H1 (cell line): ENCODE measurements at regions not wholly inside any gene's neighbourhood (a gene's known extent, or its start where the extent isn't known, plus 50 kb on each side); places are given as distances from the start of the nearest gene placed in this dataset.
"Not testable (repeated sequence)": the region's sequence is repeated elsewhere in the genome, so short reads cannot be mapped to it uniquely, and the experiment has no call there.

Experiments used
- CTCF ChIA-PET: fragments of 300-600 bp; sonication (Branson Sonifier 250); formaldehyde crosslinking; loops from one replicate; lab custom pipeline; 2021; ENCODE audit not compliant: partially characterized antibody; lab: Charles Lee
- POLR2A ChIA-PET: fragments of 300-600 bp; sonication (Branson Sonifier 250); formaldehyde crosslinking; loops from one replicate; lab custom pipeline; 2021; ENCODE audit warnings: inconsistent platforms; ENCODE audit not compliant: partially characterized antibody; lab: Charles Lee
- DNase-seq, 2 experiments: peaks; one replicate each; pipeline versions ENCODE4 v3.0.0 to v3.0.0-alpha.2; 2010 to 2022; ENCODE audit warnings: low spot score in 2 of 2, low read depth in 1 of 2, mixed read lengths in 1 of 2
- FAIRE-seq: peaks from 2 replicates; lab custom pipeline; 2011; peaks lifted over from hg19 to GRCh38; lab: Jason Lieb, UNC
- H2AFZ ChIP-seq: 2 replicates; pipeline ENCODE4 v1.8.1; 2012; ENCODE audit warnings: low read length, inconsistent platforms
- H2AK5ac ChIP-seq: 2 replicates; pipeline ENCODE4 v1.6.1; 2013; ENCODE audit warnings: low read depth, low read length
- H2BK120ac ChIP-seq: replicated peaks from 2 replicates; pipeline ENCODE3; 2013; ENCODE audit warnings: low read depth, low read length, inconsistent platforms
- H2BK12ac ChIP-seq: 2 replicates; pipeline ENCODE4 v1.6.1; 2013; ENCODE audit warnings: low read depth, low read length
- H2BK15ac ChIP-seq: 2 replicates; pipeline ENCODE4 v1.6.1; 2013; ENCODE audit warnings: low read length
- H2BK20ac ChIP-seq: 2 replicates; pipeline ENCODE4 v1.6.1; 2013; ENCODE audit warnings: low read length
- H2BK5ac ChIP-seq: 2 replicates; pipeline ENCODE4 v1.6.1; 2013; ENCODE audit warnings: low read depth, low read length
- H3K14ac ChIP-seq: 2 replicates; pipeline ENCODE4 v1.6.1; 2013; ENCODE audit warnings: inconsistent platforms; ENCODE audit not compliant: insufficient read length
- H3K18ac ChIP-seq: 2 replicates; pipeline ENCODE4 v1.6.1; 2013; ENCODE audit warnings: low read length; ENCODE audit errors: extremely low read depth
- H3K23ac ChIP-seq: 2 replicates; pipeline ENCODE4 v1.6.1; 2013; ENCODE audit warnings: inconsistent platforms; ENCODE audit not compliant: insufficient read length
- H3K23me2 ChIP-seq: 2 replicates; pipeline ENCODE4 v1.6.1; 2013; ENCODE audit warnings: low read depth, low read length
- H3K27ac ChIP-seq: 2 replicates; pipeline ENCODE4 v1.6.1; 2011; ENCODE audit warnings: low read depth, low read length, inconsistent platforms
- H3K27me3 ChIP-seq, 4 experiments: replicated peaks in 1 of 4; 1 replicate in 1 of 4; 2 replicates in 3 of 4; pipeline versions ENCODE4 v1.6.1 to v1.8.1; 2011 to 2013; ENCODE audit warnings: low read length in 3 of 4, mild to moderate bottlenecking in 3 of 4, inconsistent platforms in 2 of 4, mixed read lengths in 2 of 4, moderate library complexity in 1 of 4; ENCODE audit not compliant: control insufficient read depth in 3 of 4, insufficient read depth in 3 of 4; ENCODE audit errors: extremely low read depth in 1 of 4
- H3K36me3 ChIP-seq, 4 experiments: 2 replicates each; pipeline versions ENCODE4 v1.6.1 to v1.8.1; 2011 to 2013; ENCODE audit warnings: mild to moderate bottlenecking in 4 of 4, low read length in 3 of 4, moderate library complexity in 2 of 4, control low read depth in 1 of 4, inconsistent platforms in 1 of 4; ENCODE audit not compliant: insufficient read depth in 4 of 4, control insufficient read depth in 2 of 4
- H3K4ac ChIP-seq: replicated peaks from 2 replicates; pipeline ENCODE3; 2013; ENCODE audit warnings: low read length, low read depth, mixed read lengths, inconsistent platforms; ENCODE audit not compliant: insufficient read length
- H3K4me1 ChIP-seq, 4 experiments: replicated peaks in 1 of 4; 1 replicate in 1 of 4; 2 replicates in 3 of 4; pipeline versions ENCODE4 v1.6.1 to v1.8.1; 2011 to 2013; ENCODE audit warnings: low read length in 3 of 4, inconsistent platforms in 2 of 4, mixed read lengths in 1 of 4; ENCODE audit not compliant: insufficient read depth in 4 of 4, control insufficient read depth in 3 of 4
- H3K4me2 ChIP-seq, 2 experiments: 2 replicates each; pipeline versions ENCODE4 v1.6.1 to v1.8.1; 2011 to 2013; ENCODE audit warnings: low read depth in 2 of 2, low read length in 2 of 2, control low read depth in 1 of 2, inconsistent platforms in 1 of 2, mild to moderate bottlenecking in 1 of 2; ENCODE audit not compliant: insufficient read depth in 1 of 2
- H3K4me3 ChIP-seq, 4 experiments: fragments of 200-600, 300-600 bp in 1 of 4; sonication (generic), shearing (Covaris generic), sonication (Bioruptor Twin) in 1 of 4; 2 replicates each; pipeline versions ENCODE4 v1.5.1 to v1.8.1; 2011 to 2016; ENCODE audit warnings: low read length in 4 of 4, low read depth in 3 of 4, control low read depth in 2 of 4, inconsistent platforms in 2 of 4, mild to moderate bottlenecking in 2 of 4, mixed read lengths in 1 of 4, moderate library complexity in 1 of 4; ENCODE audit not compliant: insufficient read depth in 2 of 4; ENCODE audit errors: extremely low read depth in 1 of 4
- H3K56ac ChIP-seq: replicated peaks from 2 replicates; pipeline ENCODE3; 2013; ENCODE audit warnings: low read depth, mild to moderate bottlenecking, mixed read lengths, low read length, inconsistent platforms; ENCODE audit not compliant: insufficient read length
- H3K79me1 ChIP-seq: 2 replicates; pipeline ENCODE4 v1.6.1; 2013; ENCODE audit warnings: low read depth, low read length, control low read depth
- H3K79me2 ChIP-seq, 2 experiments: 2 replicates each; pipeline versions ENCODE4 v1.6.1 to v1.8.1; 2012 to 2013; ENCODE audit warnings: low read length in 2 of 2, mild to moderate bottlenecking in 2 of 2, inconsistent platforms in 1 of 2; ENCODE audit not compliant: insufficient read depth in 2 of 2, control insufficient read depth in 1 of 2
- H3K9ac ChIP-seq, 4 experiments: replicated peaks in 1 of 4; 1 replicate in 1 of 4; 2 replicates in 3 of 4; pipeline versions ENCODE4 v1.6.1 to v1.8.1; 2011 to 2013; ENCODE audit warnings: low read depth in 3 of 4, low read length in 3 of 4, control low read depth in 2 of 4, mild to moderate bottlenecking in 2 of 4, moderate library complexity in 2 of 4, inconsistent platforms in 1 of 4; ENCODE audit errors: extremely low read depth in 1 of 4
- H3K9me3 ChIP-seq, 2 experiments: 2 replicates each; pipeline versions ENCODE4 v1.6.1 to v1.8.1; 2012 to 2013; ENCODE audit warnings: mild to moderate bottlenecking in 2 of 2, moderate library complexity in 2 of 2, control low read depth in 1 of 2, inconsistent platforms in 1 of 2, low read depth in 1 of 2, low read length in 1 of 2, mixed read lengths in 1 of 2; ENCODE audit not compliant: insufficient read depth in 2 of 2
- H4K20me1 ChIP-seq, 2 experiments: replicated peaks in 1 of 2; 2 replicates each; pipeline versions ENCODE3 to v1.8.1; 2011 to 2013; ENCODE audit warnings: inconsistent platforms in 2 of 2, low read length in 2 of 2, mild to moderate bottlenecking in 1 of 2; ENCODE audit not compliant: insufficient read depth in 2 of 2, control insufficient read depth in 1 of 2
- H4K5ac ChIP-seq: 2 replicates; pipeline ENCODE4 v1.6.1; 2013; ENCODE audit warnings: low read length, low read depth, mixed read lengths, inconsistent platforms; ENCODE audit not compliant: insufficient read length
- H4K8ac ChIP-seq: 2 replicates; pipeline ENCODE4 v1.8.0; 2013; ENCODE audit warnings: mild to moderate bottlenecking, moderate library complexity, low read length, inconsistent platforms; ENCODE audit not compliant: insufficient read depth; ENCODE audit errors: extremely low read depth
- H4K91ac ChIP-seq: replicated peaks from 2 replicates; pipeline ENCODE3; 2013; ENCODE audit warnings: low read length, mixed read lengths, inconsistent platforms; ENCODE audit not compliant: insufficient read length
- WGBS, 2 experiments: shearing (Covaris generic) in 1 of 2; methylation state at CpG; one replicate each; pipeline versions ENCODE4 v1.1.6 to v1.1.7; 2013 to 2015; ENCODE audit warnings: low lambda C conversion rate in 2 of 2, mixed read lengths in 2 of 2, inconsistent platforms in 1 of 2, low coverage in 1 of 2, missing lambda C conversion rate in 1 of 2; ENCODE audit not compliant: insufficient replicate concordance in 2 of 2, insufficient coverage in 1 of 2, insufficient read length in 1 of 2; ENCODE audit errors: extremely low coverage in 1 of 2, missing lambda C conversion rate in 1 of 2; 5-methylcytosine and 5-hydroxymethylcytosine counted together

- CTCF ChIA-PET, H3K79me1 ChIP-seq, H3K27me3 ChIP-seq, H2BK15ac ChIP-seq, H3K56ac ChIP-seq, H4K20me1 ChIP-seq, H3K9me3 ChIP-seq, H2BK12ac ChIP-seq, H3K23ac ChIP-seq, DNase-seq, H2BK5ac ChIP-seq, H3K4me2 ChIP-seq, H4K8ac ChIP-seq, H2BK120ac ChIP-seq, H4K91ac ChIP-seq, H2BK20ac ChIP-seq, H3K14ac ChIP-seq, H3K18ac ChIP-seq, H3K27ac ChIP-seq, H3K23me2 ChIP-seq, FAIRE-seq, H3K79me2 ChIP-seq, H3K4me1 ChIP-seq, H4K5ac ChIP-seq, H2AK5ac ChIP-seq, H3K4ac ChIP-seq, H3K9ac ChIP-seq, H3K36me3 ChIP-seq, H3K4me3 ChIP-seq, H2AFZ ChIP-seq: not testable (repeated sequence)
- 83% methylated on average over 4 of the region's 4 CpGs; no CpG with 5 or more reads in 1 of the 2 experiments for WGBS, 2 experiments
- POLR2A ChIA-PET, result interaction anchor here (0.7 kb wide), 1 partner anchor 8 kb away, joined by 3 read pairs; no protein-coding TSS in a partner anchor
These were observed 167.3 kb upstream of the KCTD7 start for GRCh38 chr7:66461397-66461796.

- not testable (repeated sequence) for FAIRE-seq, H3K79me1 ChIP-seq
These were observed 165.8 kb upstream of the KCTD7 start for GRCh38 chr7:66462831-66463230.

More at GRCh38 chr7:66462831-66463230, 165.8 kb upstream of the KCTD7 start:
- H4K20me1 ChIP-seq, H3K56ac ChIP-seq, H3K4me1 ChIP-seq, CTCF ChIA-PET, H3K9me3 ChIP-seq, H3K4ac ChIP-seq, H3K18ac ChIP-seq, DNase-seq, H3K27me3 ChIP-seq, H3K23me2 ChIP-seq, H3K23ac ChIP-seq, H3K4me2 ChIP-seq, H2BK120ac ChIP-seq, H3K27ac ChIP-seq, H3K4me3 ChIP-seq, H4K5ac ChIP-seq, H3K36me3 ChIP-seq, H2BK15ac ChIP-seq, POLR2A ChIA-PET, H2AK5ac ChIP-seq, H2AFZ ChIP-seq, H2BK12ac ChIP-seq, H3K79me2 ChIP-seq, H4K91ac ChIP-seq, H2BK20ac ChIP-seq, H2BK5ac ChIP-seq, H4K8ac ChIP-seq, H3K14ac ChIP-seq, H3K9ac ChIP-seq: not testable (repeated sequence)
- WGBS, 2 experiments, result 87% methylated on average over 4 of the region's 4 CpGs; no CpG with 5 or more reads in 1 of the 2 experiments
